Stimulated activated CD4-positive, alpha-beta T cell treated with anti-CD3 and anti-CD28 coated beads, Interleukin-1b, Interleukin-23, amount 100 ng/mL, for 4 hours (primary cell): ENCODE measurements at regions not wholly inside any gene's neighbourhood (a gene's known extent, or its start where the extent isn't known, plus 50 kb on each side); places are given as distances from the start of the nearest gene placed in this dataset.

ENCODE experiments used
- DNase-seq, 2 donors: peaks; one replicate each; pipeline ENCODE4 v3.0.0-alpha.2; 2020; ENCODE audit warnings: low read depth in 2 of 2

DNA sequence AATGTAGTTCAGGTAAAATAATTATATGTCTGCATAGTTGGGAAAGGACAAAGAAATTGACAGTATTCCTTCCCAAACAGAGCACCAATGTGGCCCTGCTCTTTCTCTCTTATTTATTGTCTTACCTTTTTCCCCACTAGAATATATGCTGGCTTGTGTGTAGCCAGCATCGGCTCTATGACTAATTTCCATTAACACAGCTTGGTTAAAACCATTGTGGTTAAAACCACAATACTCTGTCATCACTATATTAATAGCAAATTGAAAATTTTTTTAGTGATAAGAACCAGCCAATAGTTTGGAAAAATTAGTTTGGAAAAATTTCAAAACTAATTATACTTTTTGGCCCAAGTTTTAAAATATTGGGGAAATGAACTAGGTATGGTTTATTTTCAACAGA lies 535.1 kb downstream of the UTRN start:
- no peak for DNase-seq

DNA sequence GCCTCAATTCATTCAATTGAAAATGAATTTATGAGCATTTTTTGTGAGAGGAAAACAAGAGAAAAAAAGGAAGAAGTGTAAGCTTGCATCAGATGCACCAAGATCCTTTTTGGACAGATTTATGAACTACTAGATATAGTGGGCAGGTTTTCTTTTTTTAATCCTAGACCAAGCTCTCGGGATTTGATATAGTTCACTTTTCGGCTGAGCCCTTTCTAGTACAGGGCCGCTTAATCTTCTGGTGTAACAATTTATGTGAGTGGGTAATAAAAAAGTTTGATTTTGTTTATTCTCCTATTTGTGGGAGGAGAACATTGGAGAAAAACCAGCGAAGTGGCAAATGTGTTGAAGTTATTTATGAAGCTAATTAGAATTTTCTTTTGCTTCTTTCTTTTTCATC lies 538.0 kb downstream of the UTRN start:
- no peak for DNase-seq

- no peak for DNase-seq
Measured at GRCh38 chr6:144824018-144824417, 538.9 kb downstream of the UTRN start.

- no peak for DNase-seq
Measured at GRCh38 chr6:144834426-144835038, 549.4 kb downstream of the UTRN start.

DNA sequence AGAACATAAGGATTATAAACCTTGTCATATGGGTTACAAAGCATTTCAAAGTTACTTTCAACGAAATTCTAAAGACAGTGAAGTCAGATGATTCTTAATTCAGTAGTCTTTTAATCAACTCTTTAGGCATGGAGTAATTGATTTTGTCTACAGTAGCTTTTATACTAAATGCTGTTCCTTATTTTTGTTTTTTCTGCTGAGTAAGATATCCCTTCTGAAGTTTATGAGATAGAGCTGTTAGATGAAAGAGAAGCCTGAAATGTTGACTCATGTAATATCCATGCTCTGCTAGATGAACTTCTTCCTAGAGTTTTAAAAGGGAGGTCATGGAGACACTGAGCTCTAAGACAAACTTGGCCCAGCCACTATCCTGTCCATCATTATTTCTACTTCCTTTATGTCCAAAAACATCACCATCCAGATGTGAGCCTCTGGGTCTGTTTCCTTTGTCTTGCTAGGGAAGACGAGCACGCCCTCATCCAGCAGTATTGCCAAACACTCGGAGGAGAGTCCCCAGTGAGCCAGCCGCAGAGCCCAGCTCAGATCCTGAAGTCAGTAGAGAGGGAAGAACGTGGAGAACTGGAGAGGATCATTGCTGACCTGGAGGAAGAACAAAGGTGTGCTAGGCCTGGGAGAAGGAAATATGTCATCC lies 550.3 kb downstream of the UTRN start:
- no peak for DNase-seq

DNA sequence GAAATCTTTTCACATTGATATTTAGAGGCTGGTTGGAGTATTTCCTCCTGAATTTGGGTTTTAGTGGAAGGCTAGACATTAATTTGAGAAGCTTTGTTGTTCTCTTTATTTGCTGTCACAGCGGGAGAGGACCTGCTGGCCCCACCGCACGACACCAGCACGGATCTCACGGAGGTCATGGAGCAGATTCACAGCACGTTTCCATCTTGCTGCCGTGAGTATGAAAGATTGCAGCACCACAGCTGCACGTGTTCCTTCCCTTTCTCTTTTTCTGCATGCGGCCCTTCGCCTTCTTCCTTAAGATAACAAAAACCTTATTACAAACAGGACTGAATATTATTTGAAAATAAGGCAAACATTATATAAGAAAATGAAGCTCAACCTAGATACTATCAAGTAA lies 555.5 kb downstream of the UTRN start:
- DNase-seq, result no peak

DNA sequence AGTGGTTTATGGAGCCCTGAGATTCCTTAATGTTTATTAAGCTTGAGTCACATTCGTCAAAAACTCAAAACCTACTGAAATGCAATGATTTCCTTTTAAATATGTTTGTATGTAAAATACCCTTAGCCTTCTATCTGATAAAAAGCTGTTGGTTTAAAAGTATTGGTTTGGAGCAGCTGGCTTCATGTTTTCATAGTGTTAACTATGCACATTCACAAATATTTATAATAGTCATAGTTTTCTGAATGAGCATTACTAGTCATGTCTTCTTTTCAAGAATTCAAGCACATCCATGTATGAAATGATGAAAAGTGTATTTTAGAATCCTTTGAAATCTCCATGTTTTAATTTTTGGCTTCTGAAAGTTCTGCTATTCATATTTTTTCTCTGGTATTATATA lies 558.6 kb downstream of the UTRN start:
- DNase-seq, result no peak

- DNase-seq, result no peak
Measured at GRCh38 chr6:144844596-144844995, 559.5 kb downstream of the UTRN start.

GRCh38 chr6:144845186-144845585 lies 560.1 kb downstream of the UTRN start:
- no peak for DNase-seq

DNA sequence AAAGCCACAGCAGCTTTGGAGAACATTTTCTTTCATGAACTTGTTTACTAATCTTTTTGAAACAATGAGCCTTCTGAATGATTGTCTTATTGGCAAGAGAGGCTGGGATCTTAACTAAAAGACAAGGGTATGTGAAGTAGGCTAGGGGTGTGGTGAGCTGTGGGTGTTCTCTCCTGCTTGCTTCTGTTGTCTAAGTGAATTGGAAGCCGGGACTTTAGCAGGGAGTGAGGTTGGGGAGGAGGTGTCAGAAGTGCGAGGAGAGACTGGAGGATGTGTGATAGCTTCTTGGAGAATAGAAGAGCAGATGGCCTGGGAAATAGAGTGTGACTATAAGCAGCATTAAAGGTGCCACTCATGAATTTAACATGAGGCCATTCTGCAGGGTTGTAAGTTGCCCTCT lies 562.8 kb downstream of the UTRN start:
- no peak for DNase-seq

DNA sequence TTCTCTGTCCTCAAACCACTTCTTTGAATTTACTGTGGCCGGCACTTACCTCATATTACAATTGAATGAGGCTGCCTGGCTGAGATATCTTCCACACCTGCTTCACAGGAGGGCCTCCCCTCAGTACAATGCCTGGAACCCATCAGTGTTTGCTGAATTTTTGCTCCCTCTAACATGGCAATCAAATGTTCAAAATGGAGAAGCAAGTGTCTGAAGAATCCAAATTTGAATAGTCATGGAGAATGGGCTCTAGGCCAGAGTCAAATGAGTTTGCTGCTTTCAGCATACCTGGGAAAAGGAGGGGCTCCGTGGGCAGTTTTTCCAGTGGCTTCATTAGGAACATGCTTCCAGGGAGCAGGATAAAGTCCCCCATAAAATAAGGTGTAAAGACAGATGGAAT lies 564.8 kb downstream of the UTRN start:
- DNase-seq, result no peak

GRCh38 chr6:144853603-144854002 lies 568.5 kb downstream of the UTRN start:
- no peak for DNase-seq

GRCh38 chr6:144854654-144855053 lies 569.5 kb downstream of the UTRN start:
- no peak for DNase-seq

- no peak for DNase-seq
Measured at GRCh38 chr6:144855375-144855774, 570.2 kb downstream of the UTRN start.

DNA sequence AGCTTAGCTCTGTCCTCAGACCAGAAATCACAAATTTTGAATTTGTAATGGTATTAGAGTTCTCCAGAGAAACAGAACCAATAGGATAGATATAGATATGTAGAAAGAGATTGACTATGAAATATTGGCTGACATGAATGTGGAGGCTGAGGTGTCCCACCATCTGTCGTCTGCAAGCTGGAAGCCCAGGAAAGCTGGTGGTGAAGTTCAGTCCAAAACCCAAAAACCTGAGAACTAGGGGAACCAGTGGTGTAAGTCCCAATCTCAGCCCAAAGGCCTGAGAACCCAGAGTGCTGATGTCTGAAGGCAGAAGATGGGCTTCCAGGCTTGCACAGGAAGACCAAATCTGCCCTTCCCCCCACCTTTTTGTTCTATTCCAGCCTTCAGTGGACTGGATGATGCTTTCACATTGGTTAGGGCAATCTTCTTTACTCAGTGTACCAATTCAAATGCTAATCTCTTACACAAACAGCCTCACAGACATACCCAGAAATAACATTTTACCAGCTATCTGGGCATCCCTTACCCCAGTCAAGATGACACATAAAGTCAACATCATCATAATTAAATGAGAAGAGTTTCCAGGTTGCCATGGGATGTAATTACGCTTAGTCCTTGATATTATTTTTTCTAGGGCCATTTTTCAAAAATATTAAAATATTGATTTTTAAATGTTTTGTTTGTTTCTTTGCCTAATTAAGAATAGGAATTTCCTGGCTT lies 570.8 kb downstream of the UTRN start:
- no peak for DNase-seq

GRCh38 chr6:144856622-144857021 lies 571.5 kb downstream of the UTRN start:
- DNase-seq, result no peak

GRCh38 chr6:144857086-144857485 lies 572.0 kb downstream of the UTRN start:
- DNase-seq, result no peak

DNA sequence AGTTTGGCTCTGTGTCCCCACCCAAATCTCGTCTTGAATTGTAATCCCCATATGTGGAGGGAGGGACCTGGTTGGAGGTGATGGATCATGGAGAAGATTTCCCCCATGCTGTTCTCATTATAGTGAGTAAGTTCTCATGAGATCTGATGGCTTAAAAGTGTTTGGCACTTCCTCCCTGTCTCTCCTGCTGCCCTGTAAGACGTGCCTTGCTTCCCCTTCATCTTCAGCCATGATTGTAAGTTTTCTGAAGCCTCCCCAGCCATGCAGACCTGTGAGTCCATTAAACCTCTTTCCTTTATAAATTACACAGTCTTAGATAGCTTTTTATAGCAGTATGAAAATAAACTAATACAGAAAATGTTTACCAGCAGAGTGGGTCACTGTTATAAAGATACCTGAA lies 577.6 kb downstream of the UTRN start:
- no peak for DNase-seq

GRCh38 chr6:144867761-144868160 lies 582.6 kb downstream of the UTRN start:
- no peak for DNase-seq

DNA sequence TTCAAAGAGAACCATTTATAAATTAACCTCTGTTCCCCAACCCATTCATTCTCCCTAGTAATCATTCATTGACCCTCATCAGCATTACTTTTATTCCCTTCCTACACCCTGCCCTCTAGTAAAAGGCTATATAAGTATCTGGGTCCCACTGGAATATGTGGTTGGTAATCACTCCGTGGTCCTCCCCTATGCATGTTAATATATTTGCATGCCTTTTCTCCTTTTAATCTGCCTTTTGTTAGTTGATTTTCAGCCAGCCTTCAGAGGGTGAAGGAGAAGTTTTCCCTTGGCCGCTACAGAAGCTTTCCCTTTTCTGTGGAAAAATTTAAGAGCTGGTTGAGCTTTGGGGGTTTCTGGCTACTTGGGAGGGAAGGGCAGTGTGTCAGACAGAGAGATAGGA lies 585.6 kb downstream of the UTRN start:
- no peak for DNase-seq

- DNase-seq, result no peak
Measured at GRCh38 chr6:144873623-144874378, 588.7 kb downstream of the UTRN start.

DNA sequence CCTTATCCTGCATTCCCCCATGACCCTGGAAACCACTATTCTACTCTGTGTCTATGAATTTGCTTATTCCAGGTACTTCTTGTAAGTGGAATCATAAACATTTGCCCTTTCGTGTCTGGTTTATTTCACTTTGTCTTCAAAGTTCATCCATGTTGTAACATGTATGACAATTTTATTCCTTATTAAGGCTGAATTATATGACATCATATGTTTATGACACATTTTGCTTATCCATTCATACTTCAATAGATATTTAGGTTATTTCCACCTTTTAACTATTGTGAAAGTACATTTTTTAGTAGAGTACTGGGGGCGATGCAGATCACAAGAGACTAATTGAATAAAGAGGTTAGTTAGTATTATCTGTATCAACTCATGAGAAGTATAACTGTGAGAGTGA lies 591.6 kb downstream of the UTRN start:
- no peak for DNase-seq

- DNase-seq, result no peak
Measured at GRCh38 chr6:144877118-144877517, 592.0 kb downstream of the UTRN start.
